Body of pancreas (tissue), 4 donors: ENCODE measurements at regions not wholly inside any gene's neighbourhood (a gene's known extent, or its start where the extent isn't known, plus 50 kb on each side); places are given as distances from the start of the nearest gene placed in this dataset.

Source experiments
- ATAC-seq: fragments of 150-250 bp; one replicate; pipeline ENCODE4 v1.9.1; 2016
- DNase-seq, 4 donors: peaks; one replicate each; pipeline ENCODE4 v3.0.0-alpha.2; 2019
- H3K27ac ChIP-seq, 4 donors: fragments of 200-600 bp; sonication (generic); 1 replicate in 3 of 4; 2 replicates in 1 of 4; pipeline versions ENCODE4 v1.5.1 to v1.6.1; 2016 to 2019; ENCODE audit warnings: mild to moderate bottlenecking in 1 of 4, mixed read lengths in 1 of 4, moderate library complexity in 1 of 4
- H3K27me3 ChIP-seq, 2 donors: fragments of 200-600 bp; sonication (generic); one replicate each; pipeline ENCODE4 v1.6.0; 2016; ENCODE audit warnings: mild to moderate bottlenecking in 1 of 2
- H3K36me3 ChIP-seq, 2 donors: fragments of 200-600 bp; sonication (generic); replicated peaks in 1 of 2; 2 replicates each; pipeline ENCODE4 v1.5.1; 2016; ENCODE audit warnings: low read depth in 2 of 2; ENCODE audit not compliant: insufficient read depth in 1 of 2
- H3K4me1 ChIP-seq: fragments of 200-600 bp; sonication (generic); one replicate; pipeline ENCODE4 v1.6.0; 2016
- H3K4me3 ChIP-seq, 2 donors: fragments of 200-600 bp; sonication (generic); 1 replicate in 1 of 2; 2 replicates in 1 of 2; pipeline ENCODE4 v1.5.1; 2016 to 2019
- H3K9me3 ChIP-seq, 3 donors: fragments of 200-600 bp; sonication (generic); 1 replicate in 2 of 3; 2 replicates in 1 of 3; pipeline ENCODE4 v1.5.1; 2016
- POLR2A ChIP-seq, 3 donors: fragments of 450-650 bp; IDR thresholded peaks; one replicate each; pipeline ENCODE4 v1.6.1; 2016; ENCODE audit warnings: antibody characterized with exemption in 3 of 3, mild to moderate bottlenecking in 2 of 3
- WGBS, 2 donors: methylation state at CpG; one replicate each; pipeline ENCODE4 v1.1.5; 2017; 5-methylcytosine and 5-hydroxymethylcytosine counted together
- intact Hi-C: fragments of 100-400 bp; cut with DNase I; formaldehyde crosslinking; loops from one replicate; pipeline ENCODE4 v1.15.1; 2023
- TF ChIP-seq, protein P1 (sequence below), 7 experiments: fragments of 450-650 bp in 4 of 7; fragments of 200-600 bp in 3 of 7; sonication (generic) in 3 of 7; IDR thresholded peaks; one replicate each; pipeline ENCODE4 v1.5.1; 2016 to 2019; ENCODE audit warnings: antibody characterized with exemption in 7 of 7

DNA sequence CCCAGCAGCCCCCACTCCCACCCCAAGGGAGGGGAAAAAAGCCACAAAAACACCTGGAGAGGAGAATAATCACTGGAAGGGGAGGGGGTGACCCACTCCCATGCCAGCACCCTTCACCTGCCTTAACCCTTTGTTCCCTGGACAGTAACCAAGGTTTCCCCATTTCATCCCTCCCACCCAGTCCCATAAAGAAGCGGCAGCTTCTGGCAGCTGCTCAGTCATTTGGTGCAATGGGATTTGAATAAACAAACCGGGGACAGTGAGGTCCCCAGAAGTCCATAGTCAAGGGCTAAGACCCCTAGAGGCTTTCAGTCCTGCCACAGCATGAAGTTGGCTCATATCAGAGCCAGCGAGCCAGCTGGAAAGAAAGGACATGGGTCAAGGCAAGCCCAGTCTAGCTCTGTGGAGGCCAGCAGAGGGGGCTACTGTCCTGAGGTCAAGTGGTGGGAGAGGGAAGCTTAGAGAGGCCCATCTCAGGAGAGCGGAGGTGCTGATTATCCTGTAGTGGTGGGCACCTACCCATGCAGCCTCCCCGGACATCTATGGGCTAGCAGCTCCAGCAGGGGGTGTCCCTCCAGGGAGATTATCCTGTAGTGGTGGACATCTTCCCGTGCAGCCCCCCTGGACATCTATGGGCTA is 58.9 kb upstream of the LBX1 start:
- Histone ChIP-seq H3K9me3 (no peaks in the 10 kb centered on the region), H3K4me1 (peaks cover 18% of the 10 kb centered on the region), H3K27ac (no peak overlapping the region), H3K36me3 (no peaks in the 10 kb centered on the region), H3K4me3 (no peak overlapping the region), H3K27me3 (peaks cover 0 to 12% of the 10 kb centered on the region in 2 donors)
- peak in 3 of 4 donors; percentile 21 to 37 (median 31) for DNase-seq
- intact Hi-C loops, result no loop called here
- 12 to 20% methylated on average over 1 to 6 of the region's 6 CpGs for WGBS, 2 donors
- ATAC-seq, result no peak
- TF ChIP-seq, protein P1, sequence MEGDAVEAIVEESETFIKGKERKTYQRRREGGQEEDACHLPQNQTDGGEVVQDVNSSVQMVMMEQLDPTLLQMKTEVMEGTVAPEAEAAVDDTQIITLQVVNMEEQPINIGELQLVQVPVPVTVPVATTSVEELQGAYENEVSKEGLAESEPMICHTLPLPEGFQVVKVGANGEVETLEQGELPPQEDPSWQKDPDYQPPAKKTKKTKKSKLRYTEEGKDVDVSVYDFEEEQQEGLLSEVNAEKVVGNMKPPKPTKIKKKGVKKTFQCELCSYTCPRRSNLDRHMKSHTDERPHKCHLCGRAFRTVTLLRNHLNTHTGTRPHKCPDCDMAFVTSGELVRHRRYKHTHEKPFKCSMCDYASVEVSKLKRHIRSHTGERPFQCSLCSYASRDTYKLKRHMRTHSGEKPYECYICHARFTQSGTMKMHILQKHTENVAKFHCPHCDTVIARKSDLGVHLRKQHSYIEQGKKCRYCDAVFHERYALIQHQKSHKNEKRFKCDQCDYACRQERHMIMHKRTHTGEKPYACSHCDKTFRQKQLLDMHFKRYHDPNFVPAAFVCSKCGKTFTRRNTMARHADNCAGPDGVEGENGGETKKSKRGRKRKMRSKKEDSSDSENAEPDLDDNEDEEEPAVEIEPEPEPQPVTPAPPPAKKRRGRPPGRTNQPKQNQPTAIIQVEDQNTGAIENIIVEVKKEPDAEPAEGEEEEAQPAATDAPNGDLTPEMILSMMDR (IDR thresholded peaks at IDR 0.05), result peak in 3 of 7 experiments; percentile 8 to 29 (median 24)
- TF ChIP-seq POLR2A (IDR thresholded peaks at IDR 0.05), result no peak

GRCh38 chr10:101289541-101289940 is 60.3 kb upstream of the LBX1 start:
- Histone ChIP-seq H3K4me1 (peaks cover 18% of the 10 kb centered on the region), H3K36me3 (no peaks in the 10 kb centered on the region), H3K27ac (no peak overlapping the region), H3K27me3 (peaks cover 0 to 3% of the 10 kb centered on the region in 2 donors), H3K4me3 (no peak overlapping the region), H3K9me3 (no peaks in the 10 kb centered on the region)
- 84 to 92% methylated on average over 3 of the region's 3 CpGs for WGBS, 2 donors
- TF ChIP-seq, protein P1 (IDR thresholded peaks at IDR 0.05), result no peak
- no peak for TF ChIP-seq POLR2A (IDR thresholded peaks at IDR 0.05)
- intact Hi-C loops, result no loop called here
- no peak for ATAC-seq
- DNase-seq, result no peak

DNA sequence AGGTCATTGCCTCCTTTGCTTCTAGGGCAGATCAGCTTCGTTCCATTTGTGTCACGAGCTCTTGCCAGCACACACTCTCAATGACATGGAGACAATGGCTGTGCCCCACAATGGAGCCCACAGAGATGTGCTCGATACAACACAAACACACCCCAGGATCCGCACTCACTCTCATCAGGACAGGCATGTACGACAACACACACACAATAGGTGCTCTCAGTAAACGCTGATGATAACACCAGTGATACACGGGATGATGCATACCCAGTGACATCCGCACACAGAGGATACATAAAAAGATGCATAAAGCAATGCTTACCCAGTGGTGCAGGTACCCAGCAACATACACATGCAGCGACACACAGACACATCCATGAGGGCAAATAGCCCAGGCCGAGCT is 61.2 kb upstream of the LBX1 start:
- intact Hi-C loops, result no loop called here
- TF ChIP-seq, protein P1 (IDR thresholded peaks at IDR 0.05), result no peak
- TF ChIP-seq POLR2A (IDR thresholded peaks at IDR 0.05), result no peak

DNA sequence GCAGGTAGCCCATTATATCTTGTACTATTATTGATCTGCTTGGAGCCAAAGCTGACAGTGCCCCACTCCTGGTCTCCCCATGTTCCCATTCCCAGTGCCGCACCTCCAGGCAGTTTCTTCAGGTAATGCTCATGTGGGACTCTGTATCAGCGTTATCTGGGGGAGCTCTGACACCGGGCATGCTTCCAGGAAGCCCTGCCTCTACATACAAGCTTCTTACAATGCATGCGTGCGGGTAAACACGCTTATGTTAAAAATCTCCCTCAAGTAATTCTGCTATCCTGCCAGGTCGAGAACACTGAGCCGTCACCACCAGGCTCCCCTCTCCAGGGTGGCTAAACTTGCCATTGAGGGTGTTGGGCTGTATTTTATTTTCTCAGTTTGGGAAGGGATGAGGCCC is 61.6 kb upstream of the LBX1 start:
- ATAC-seq (no peak), DNase-seq (no peak)
- H3K27ac ChIP-seq, result no peak overlapping the region
- H3K36me3 ChIP-seq, result no peaks in the 10 kb centered on the region
- 31 to 34% methylated on average over 8 of the region's 8 CpGs for WGBS, 2 donors
- no peak overlapping the region for H3K4me3 ChIP-seq
- no peaks in the 10 kb centered on the region for H3K27me3 ChIP-seq
- TF ChIP-seq, protein P1 (IDR thresholded peaks at IDR 0.05), result no peak
- TF ChIP-seq POLR2A (IDR thresholded peaks at IDR 0.05), result no peak
- H3K9me3 ChIP-seq, result no peaks in the 10 kb centered on the region
- H3K4me1 ChIP-seq, result peaks cover 18% of the 10 kb centered on the region
- intact Hi-C loops, result no loop called here

More for the DNA sequence above, 61.2 kb upstream of the LBX1 start:
- Histone ChIP-seq H3K36me3 (no peaks in the 10 kb centered on the region), H3K27ac (no peak overlapping the region), H3K9me3 (no peaks in the 10 kb centered on the region), H3K27me3 (no peaks in the 10 kb centered on the region), H3K4me3 (no peak overlapping the region), H3K4me1 (peaks cover 18% of the 10 kb centered on the region)
- WGBS, 2 donors, result 53 to 61% methylated on average over 8 to 10 of the region's 10 CpGs
- ATAC-seq (no peak), DNase-seq (no peak)
